ENCODE measurements at regions not wholly inside any gene's neighbourhood (a gene's known extent, or its start where the extent isn't known, plus 50 kb on each side); places are given as distances from the start of the nearest gene placed in this dataset.

DNA sequence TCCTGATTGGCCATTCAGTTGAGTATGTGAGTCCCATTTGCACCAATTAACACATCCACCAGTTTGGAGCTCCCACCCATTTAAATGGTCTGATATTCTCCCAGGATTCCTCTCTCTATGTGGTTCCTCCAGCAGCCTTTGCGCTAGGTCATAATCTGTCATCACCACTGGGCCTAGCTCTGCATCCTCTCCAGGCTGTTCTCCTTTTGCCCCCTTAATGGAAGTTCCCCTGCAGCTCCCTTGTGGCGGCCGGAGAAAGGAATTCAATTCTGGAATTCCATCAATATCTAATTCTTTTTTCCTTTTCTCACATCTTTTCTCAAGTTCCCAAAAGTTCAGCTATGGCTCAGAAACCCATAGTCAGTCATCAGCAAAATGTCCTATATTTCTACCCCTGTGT lies 2184.4 kb upstream of the AGA start:
- H2AFZ ChIP-seq (ENCODE audit: low read depth, low read length, poor library complexity, severe bottlenecking) = peak overlapping the region; percentile 6
- TF ChIP-seq, protein P1, sequence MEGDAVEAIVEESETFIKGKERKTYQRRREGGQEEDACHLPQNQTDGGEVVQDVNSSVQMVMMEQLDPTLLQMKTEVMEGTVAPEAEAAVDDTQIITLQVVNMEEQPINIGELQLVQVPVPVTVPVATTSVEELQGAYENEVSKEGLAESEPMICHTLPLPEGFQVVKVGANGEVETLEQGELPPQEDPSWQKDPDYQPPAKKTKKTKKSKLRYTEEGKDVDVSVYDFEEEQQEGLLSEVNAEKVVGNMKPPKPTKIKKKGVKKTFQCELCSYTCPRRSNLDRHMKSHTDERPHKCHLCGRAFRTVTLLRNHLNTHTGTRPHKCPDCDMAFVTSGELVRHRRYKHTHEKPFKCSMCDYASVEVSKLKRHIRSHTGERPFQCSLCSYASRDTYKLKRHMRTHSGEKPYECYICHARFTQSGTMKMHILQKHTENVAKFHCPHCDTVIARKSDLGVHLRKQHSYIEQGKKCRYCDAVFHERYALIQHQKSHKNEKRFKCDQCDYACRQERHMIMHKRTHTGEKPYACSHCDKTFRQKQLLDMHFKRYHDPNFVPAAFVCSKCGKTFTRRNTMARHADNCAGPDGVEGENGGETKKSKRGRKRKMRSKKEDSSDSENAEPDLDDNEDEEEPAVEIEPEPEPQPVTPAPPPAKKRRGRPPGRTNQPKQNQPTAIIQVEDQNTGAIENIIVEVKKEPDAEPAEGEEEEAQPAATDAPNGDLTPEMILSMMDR (IDR thresholded peaks at IDR 0.05 in 2 of 3, conservative IDR thresholded peaks at IDR 0.05 in 1 of 3; ENCODE audit: borderline replicate concordance in 1 of 3, insufficient read depth in 1 of 3, low read depth in 2 of 3, low read length in 2 of 3) = peak; percentile 7 to 56 (median 37); a peak in 4 of 6 replicates
- TF ChIP-seq, protein P2, sequence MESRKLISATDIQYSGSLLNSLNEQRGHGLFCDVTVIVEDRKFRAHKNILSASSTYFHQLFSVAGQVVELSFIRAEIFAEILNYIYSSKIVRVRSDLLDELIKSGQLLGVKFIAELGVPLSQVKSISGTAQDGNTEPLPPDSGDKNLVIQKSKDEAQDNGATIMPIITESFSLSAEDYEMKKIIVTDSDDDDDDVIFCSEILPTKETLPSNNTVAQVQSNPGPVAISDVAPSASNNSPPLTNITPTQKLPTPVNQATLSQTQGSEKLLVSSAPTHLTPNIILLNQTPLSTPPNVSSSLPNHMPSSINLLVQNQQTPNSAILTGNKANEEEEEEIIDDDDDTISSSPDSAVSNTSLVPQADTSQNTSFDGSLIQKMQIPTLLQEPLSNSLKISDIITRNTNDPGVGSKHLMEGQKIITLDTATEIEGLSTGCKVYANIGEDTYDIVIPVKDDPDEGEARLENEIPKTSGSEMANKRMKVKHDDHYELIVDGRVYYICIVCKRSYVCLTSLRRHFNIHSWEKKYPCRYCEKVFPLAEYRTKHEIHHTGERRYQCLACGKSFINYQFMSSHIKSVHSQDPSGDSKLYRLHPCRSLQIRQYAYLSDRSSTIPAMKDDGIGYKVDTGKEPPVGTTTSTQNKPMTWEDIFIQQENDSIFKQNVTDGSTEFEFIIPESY (IDR thresholded peaks at IDR 0.05; ENCODE audit: extremely low read depth, insufficient replicate concordance, low read length) = no peak
- no peak for TF ChIP-seq ZFX (IDR thresholded peaks at IDR 0.05)
- TF ChIP-seq, protein P3, sequence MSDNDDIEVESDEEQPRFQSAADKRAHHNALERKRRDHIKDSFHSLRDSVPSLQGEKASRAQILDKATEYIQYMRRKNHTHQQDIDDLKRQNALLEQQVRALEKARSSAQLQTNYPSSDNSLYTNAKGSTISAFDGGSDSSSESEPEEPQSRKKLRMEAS (IDR thresholded peaks at IDR 0.05) = no peak
- no peak for TF ChIP-seq TCF7L2 (IDR thresholded peaks at IDR 0.05; ENCODE audit: borderline replicate concordance, extremely low read depth, insufficient read depth, insufficient read length)
- TF ChIP-seq RAD21 (IDR thresholded peaks at IDR 0.05; ENCODE audit: low read depth) = peak; percentile 49
- RAD21 ChIA-PET (ENCODE audit: low non-redundant PET in 1 of 2, low total read pairs in 2 of 2, uncharacterized antibody in 2 of 2, unreplicated experiment in 2 of 2) = no interaction called here
- POLR2A ChIA-PET = no interaction called here
- no peaks in the 10 kb centered on the region for H3K9me3 ChIP-seq (ENCODE audit: control insufficient read depth in 1 of 2, insufficient read depth in 1 of 2, low read depth in 1 of 2, low read length in 2 of 2)
- no peaks in the 10 kb centered on the region for H4K20me1 ChIP-seq (ENCODE audit: insufficient read depth)
- peak; percentile 79 for ATAC-seq
- no peak overlapping the region for H3K9ac ChIP-seq (ENCODE audit: low read length)
- H3K4me2 ChIP-seq (ENCODE audit: low read length) = no peak overlapping the region
- H3K9me2 ChIP-seq (ENCODE audit: insufficient read depth) = no peaks in the 10 kb centered on the region
- intact Hi-C loops (cut with micrococcal nuclease) = no loop called here
- DNase-seq (ENCODE audit: low read depth, low spot score) = no peak
- H3K27me3 ChIP-seq (ENCODE audit: insufficient read depth, low read length) = no peaks in the 10 kb centered on the region
- no peak overlapping the region for H3K27ac ChIP-seq (ENCODE audit: low read depth, low read length)
- H3K4me3 ChIP-seq (replicated peaks in 1 of 2; ENCODE audit: low read depth in 1 of 2, low read length in 2 of 2) = no peak overlapping the region
- H3K4me1 ChIP-seq (ENCODE audit: control insufficient read depth in 1 of 2, insufficient read depth in 2 of 2, low read length in 2 of 2) = peaks cover 0 to 5% of the 10 kb centered on the region in 2 experiments; a peak in 1 of 4 replicates
- H3K36me3 ChIP-seq (ENCODE audit: control insufficient read depth in 1 of 2, insufficient read depth in 2 of 2, low read length in 2 of 2) = no peaks in the 10 kb centered on the region
- no peaks in the 10 kb centered on the region for H3K79me2 ChIP-seq (ENCODE audit: insufficient read depth, low read length)
- BruUV-seq (replicated peaks) = no TSS peak
- CTCF ChIA-PET = interaction anchor here (0.6 kb wide), 1 partner anchor 265 kb away, joined by 3 read pairs; no protein-coding TSS in a partner anchor

Measured in HCT116 (cell line).